Hindlimb muscle (tissue), 1 donor: ENCODE measurements at regions not wholly inside any gene's neighbourhood (a gene's known extent, or its start where the extent isn't known, plus 50 kb on each side); places are given as distances from the start of the nearest gene placed in this dataset.
"Not testable (repeated sequence)": the region's sequence is repeated elsewhere in the genome, so short reads cannot be mapped to it uniquely, and the experiment has no call there.

ENCODE experiments used
- DNase-seq: peaks from one replicate; pipeline ENCODE4 v3.0.0-alpha.2; 2013

GRCh38 chr9:20238921-20239320 lies 383.4 kb downstream of the MLLT3 start:
- DNase-seq = no peak

GRCh38 chr9:20237686-20238085 lies 384.6 kb downstream of the MLLT3 start:
- no peak for DNase-seq

GRCh38 chr9:20236676-20237075 lies 385.6 kb downstream of the MLLT3 start:
- no peak for DNase-seq

- not testable (repeated sequence) for DNase-seq
These were observed 387.1 kb downstream of the MLLT3 start for GRCh38 chr9:20235206-20235605.

GRCh38 chr9:20228096-20228495 lies 394.2 kb downstream of the MLLT3 start:
- no peak for DNase-seq

GRCh38 chr9:20227166-20227874 lies 395.0 kb downstream of the MLLT3 start:
- DNase-seq = no peak

GRCh38 chr9:20226345-20226744 lies 396.0 kb downstream of the MLLT3 start:
- DNase-seq = no peak

- no peak for DNase-seq
These were observed 396.5 kb downstream of the MLLT3 start for GRCh38 chr9:20225826-20226225.

GRCh38 chr9:20224756-20225155 lies 397.5 kb downstream of the MLLT3 start:
- no peak for DNase-seq

- DNase-seq = no peak
These were observed 402.0 kb downstream of the MLLT3 start for GRCh38 chr9:20220286-20220685.

- DNase-seq = no peak
These were observed 402.9 kb downstream of the MLLT3 start for GRCh38 chr9:20219437-20219836.

GRCh38 chr9:20217596-20217995 lies 404.7 kb downstream of the MLLT3 start:
- no peak for DNase-seq

- no peak for DNase-seq
These were observed 405.9 kb downstream of the MLLT3 start for GRCh38 chr9:20216438-20216837.

GRCh38 chr9:20215552-20215951 lies 406.7 kb downstream of the MLLT3 start:
- no peak for DNase-seq

GRCh38 chr9:20212806-20213205 lies 409.5 kb downstream of the MLLT3 start:
- no peak for DNase-seq

GRCh38 chr9:20209391-20210340 lies 412.6 kb downstream of the MLLT3 start:
- no peak for DNase-seq

GRCh38 chr9:20208961-20209371 lies 413.3 kb downstream of the MLLT3 start:
- DNase-seq = no peak

GRCh38 chr9:20208226-20208625 lies 414.1 kb downstream of the MLLT3 start:
- DNase-seq = no peak

GRCh38 chr9:20207176-20207575 lies 415.1 kb downstream of the MLLT3 start:
- no peak for DNase-seq

GRCh38 chr9:20205821-20206220 lies 416.5 kb downstream of the MLLT3 start:
- no peak for DNase-seq

- DNase-seq = peak; percentile 11
These were observed 412.2 kb upstream of the SLC24A2 start for GRCh38 chr9:20200991-20201431.

GRCh38 chr9:20200581-20200980 lies 411.7 kb upstream of the SLC24A2 start:
- DNase-seq = no peak

GRCh38 chr9:20199111-20199510 lies 410.3 kb upstream of the SLC24A2 start:
- no peak for DNase-seq
